Subcutaneous abdominal adipose tissue (tissue), 5 donors: ENCODE measurements at regions not wholly inside any gene's neighbourhood (a gene's known extent, or its start where the extent isn't known, plus 50 kb on each side); places are given as distances from the start of the nearest gene placed in this dataset.

Experiments used
- H3K27ac ChIP-seq: one replicate; pipeline ENCODE4 v1.7.0; 2013; ENCODE audit warnings: low read depth, mild to moderate bottlenecking, inconsistent platforms, low read length, moderate library complexity
- H3K27me3 ChIP-seq, 5 donors: one replicate each; pipeline ENCODE4 v1.7.0; 2013; ENCODE audit warnings: low read length in 5 of 5, inconsistent platforms in 1 of 5; ENCODE audit not compliant: control insufficient read depth in 5 of 5, insufficient read depth in 4 of 5
- H3K36me3 ChIP-seq, 5 donors: one replicate each; pipeline ENCODE4 v1.7.0; 2013; ENCODE audit warnings: low read length in 5 of 5; ENCODE audit not compliant: control insufficient read depth in 5 of 5, insufficient read depth in 5 of 5
- H3K4me1 ChIP-seq, 5 donors: one replicate each; pipeline ENCODE4 v1.7.0; 2013; ENCODE audit warnings: low read length in 5 of 5, mild to moderate bottlenecking in 3 of 5, moderate library complexity in 1 of 5; ENCODE audit not compliant: control insufficient read depth in 5 of 5, insufficient read depth in 5 of 5
- H3K4me3 ChIP-seq, 5 donors: one replicate each; pipeline ENCODE4 v1.7.0; 2013; ENCODE audit warnings: low read length in 5 of 5, low read depth in 1 of 5
- H3K9ac ChIP-seq, 5 donors: one replicate each; pipeline ENCODE4 v1.7.0; 2013; ENCODE audit warnings: low read length in 5 of 5, mild to moderate bottlenecking in 4 of 5, moderate library complexity in 3 of 5
- H3K9me3 ChIP-seq, 5 donors: one replicate each; pipeline ENCODE4 v1.7.0; 2013; ENCODE audit warnings: low read length in 5 of 5; ENCODE audit not compliant: control insufficient read depth in 5 of 5
- donor health status: healthy.
- donor health status: healthy.
- donor health status: healthy.
- donor health status: healthy.
- donor health status: healthy.

DNA sequence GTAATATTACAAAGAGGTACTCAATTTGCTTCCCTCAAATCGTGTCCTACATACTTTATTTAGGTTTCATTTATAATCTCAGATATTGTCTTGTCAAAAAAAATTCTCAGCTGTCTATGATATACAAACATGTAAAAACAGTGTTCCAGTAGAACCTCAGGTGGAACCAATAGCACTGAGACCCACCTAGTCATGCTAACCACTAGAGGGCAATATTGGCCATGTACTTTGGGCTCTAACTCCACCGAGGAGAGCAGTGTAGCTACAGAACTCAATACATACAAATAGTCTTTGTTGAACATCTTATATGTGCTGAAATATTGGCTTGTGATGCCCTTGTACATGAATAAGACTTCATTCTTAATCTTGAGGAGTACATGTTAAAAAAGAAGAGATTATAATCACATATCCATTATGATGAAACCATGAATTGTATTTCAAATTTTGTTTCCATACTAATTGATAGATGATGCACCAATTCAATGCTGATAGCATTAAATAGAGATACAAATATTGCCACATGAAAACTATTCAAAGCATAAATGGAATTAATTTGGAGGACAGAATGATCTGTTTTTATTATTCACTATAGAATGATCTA is 71.2 kb upstream of the CNTLN start:
- Histone ChIP-seq H3K9ac (no peak overlapping the region), H3K36me3 (no peaks in the 10 kb centered on the region), H3K9me3 (no peaks in the 10 kb centered on the region), H3K27ac (no peak overlapping the region), H3K27me3 (no peaks in the 10 kb centered on the region), H3K4me3 (no peak overlapping the region), H3K4me1 (peaks cover 0 to 10% (median 6%) of the 10 kb centered on the region in 5 donors)

DNA sequence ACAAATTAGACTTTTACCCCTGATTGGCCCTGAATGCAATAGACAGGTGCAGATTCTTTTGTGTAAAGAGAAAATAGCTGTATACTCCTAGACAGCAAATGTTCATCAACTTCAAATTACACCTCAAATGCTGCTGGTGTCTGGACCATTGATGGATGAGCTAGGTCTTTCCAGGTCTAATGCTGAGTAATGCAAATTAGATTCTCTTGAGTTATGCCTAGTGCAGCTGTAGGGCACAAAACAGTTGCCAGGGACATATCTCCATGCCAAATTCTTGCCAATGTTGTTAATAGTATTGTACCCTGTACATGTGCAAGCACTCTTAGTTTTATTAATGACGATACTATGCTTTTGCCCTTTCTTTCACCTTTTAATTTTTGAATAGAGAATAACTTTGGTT is 72.3 kb upstream of the CNTLN start:
- Histone ChIP-seq H3K36me3 (no peaks in the 10 kb centered on the region), H3K9ac (no peak overlapping the region), H3K27ac (no peak overlapping the region), H3K27me3 (no peaks in the 10 kb centered on the region), H3K9me3 (no peaks in the 10 kb centered on the region), H3K4me3 (no peak overlapping the region), H3K4me1 (peaks cover 0 to 10% (median 6%) of the 10 kb centered on the region in 5 donors)

DNA sequence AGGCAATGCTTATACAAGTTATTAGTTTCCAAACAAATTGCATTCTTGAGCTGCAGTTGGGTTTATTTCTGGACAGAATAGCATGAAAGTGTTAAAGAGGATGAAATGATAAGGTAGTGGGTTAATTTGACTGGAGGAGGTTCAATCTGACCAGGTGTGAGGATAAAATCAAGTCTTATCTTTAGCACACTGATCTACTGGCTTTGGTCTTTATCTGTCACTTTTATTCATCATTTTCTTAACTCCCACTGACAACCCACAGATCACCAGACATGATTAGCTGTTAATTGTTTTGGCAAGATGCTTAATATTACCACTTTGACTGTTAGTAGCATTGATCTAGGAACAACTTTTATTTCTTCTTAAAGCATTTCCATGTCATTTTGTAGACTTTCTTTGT is 74.4 kb upstream of the CNTLN start:
- no peaks in the 10 kb centered on the region for H3K27me3 ChIP-seq
- H3K4me3 ChIP-seq = no peak overlapping the region

DNA sequence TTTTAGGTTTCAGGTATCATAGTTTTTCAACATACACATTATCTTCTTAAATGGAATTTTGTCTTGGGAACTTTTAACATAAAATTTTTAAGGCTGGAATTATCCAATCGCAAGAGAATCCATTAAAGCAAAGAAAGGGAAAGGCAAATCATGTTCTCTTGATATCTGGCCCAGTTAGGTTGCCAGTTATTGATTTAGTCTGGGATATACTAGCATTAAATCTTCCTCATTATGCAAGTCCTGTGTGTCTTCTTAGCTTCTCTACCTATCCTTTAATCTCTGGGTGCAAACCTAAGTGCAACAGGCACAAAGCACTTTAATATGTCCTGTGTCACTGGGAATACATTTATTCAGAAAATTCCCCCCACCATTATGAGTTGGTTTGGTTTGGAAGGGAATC is 75.4 kb upstream of the CNTLN start:
- no peak overlapping the region for H3K27ac ChIP-seq
- no peaks in the 10 kb centered on the region for H3K9me3 ChIP-seq
- H3K27me3 ChIP-seq = no peaks in the 10 kb centered on the region
- no peaks in the 10 kb centered on the region for H3K36me3 ChIP-seq
- H3K4me3 ChIP-seq = no peak overlapping the region
- peaks cover 0 to 10% (median 5%) of the 10 kb centered on the region in 5 donors for H3K4me1 ChIP-seq
- no peak overlapping the region for H3K9ac ChIP-seq

More for the DNA sequence above, 74.4 kb upstream of the CNTLN start:
- Histone ChIP-seq H3K27ac (no peak overlapping the region), H3K9me3 (no peaks in the 10 kb centered on the region), H3K9ac (no peak overlapping the region), H3K36me3 (no peaks in the 10 kb centered on the region), H3K4me1 (peaks cover 0 to 10% (median 6%) of the 10 kb centered on the region in 5 donors)

DNA sequence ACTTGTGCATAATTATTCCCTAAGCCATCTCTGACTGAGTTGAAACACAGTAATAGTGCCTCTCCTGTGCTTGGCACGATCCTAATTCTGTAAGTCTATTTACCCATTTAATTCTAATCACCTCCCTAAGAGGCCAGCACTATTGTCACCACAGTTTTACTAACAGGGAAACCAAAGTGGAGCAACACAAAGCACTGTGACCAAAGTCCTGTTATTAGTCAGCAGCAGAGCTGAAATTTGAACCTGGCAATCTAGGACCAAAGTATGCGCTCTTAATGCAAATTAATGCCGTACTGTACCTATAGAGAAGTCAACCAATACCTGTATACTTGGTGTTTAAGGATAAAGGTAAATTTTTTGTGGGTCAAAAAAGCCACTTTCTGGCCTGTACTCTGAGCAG is 77.1 kb upstream of the CNTLN start:
- Histone ChIP-seq H3K9me3 (no peaks in the 10 kb centered on the region), H3K36me3 (no peaks in the 10 kb centered on the region), H3K27me3 (no peaks in the 10 kb centered on the region), H3K4me1 (peaks cover 0 to 10% (median 5%) of the 10 kb centered on the region in 5 donors), H3K27ac (no peak overlapping the region), H3K9ac (no peak overlapping the region), H3K4me3 (no peak overlapping the region)

DNA sequence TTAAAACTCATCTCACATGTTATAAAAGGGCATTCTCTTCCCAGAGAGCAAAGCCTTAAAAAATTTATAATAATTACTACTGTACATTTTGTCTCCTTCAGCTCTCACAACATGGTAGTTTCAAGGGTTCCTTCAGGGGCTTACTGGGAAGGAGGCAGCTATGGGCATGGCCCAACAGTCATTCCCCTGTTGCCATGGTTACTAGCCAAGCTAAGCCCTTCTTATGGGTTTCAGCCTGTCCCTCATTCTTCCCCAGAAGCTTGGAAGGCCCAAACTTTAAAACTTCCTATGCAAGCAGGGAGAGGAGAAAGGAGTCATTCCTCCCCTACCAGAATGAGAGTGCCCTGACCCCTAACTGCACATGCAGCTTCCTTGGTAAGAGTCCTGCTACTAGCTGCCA is 82.2 kb upstream of the CNTLN start:
- H3K9ac ChIP-seq = no peak overlapping the region
- H3K27me3 ChIP-seq = no peaks in the 10 kb centered on the region
- H3K36me3 ChIP-seq = no peaks in the 10 kb centered on the region
- no peak overlapping the region for H3K4me3 ChIP-seq
- H3K4me1 ChIP-seq = no peaks in the 10 kb centered on the region
- no peaks in the 10 kb centered on the region for H3K9me3 ChIP-seq
- H3K27ac ChIP-seq = no peak overlapping the region

DNA sequence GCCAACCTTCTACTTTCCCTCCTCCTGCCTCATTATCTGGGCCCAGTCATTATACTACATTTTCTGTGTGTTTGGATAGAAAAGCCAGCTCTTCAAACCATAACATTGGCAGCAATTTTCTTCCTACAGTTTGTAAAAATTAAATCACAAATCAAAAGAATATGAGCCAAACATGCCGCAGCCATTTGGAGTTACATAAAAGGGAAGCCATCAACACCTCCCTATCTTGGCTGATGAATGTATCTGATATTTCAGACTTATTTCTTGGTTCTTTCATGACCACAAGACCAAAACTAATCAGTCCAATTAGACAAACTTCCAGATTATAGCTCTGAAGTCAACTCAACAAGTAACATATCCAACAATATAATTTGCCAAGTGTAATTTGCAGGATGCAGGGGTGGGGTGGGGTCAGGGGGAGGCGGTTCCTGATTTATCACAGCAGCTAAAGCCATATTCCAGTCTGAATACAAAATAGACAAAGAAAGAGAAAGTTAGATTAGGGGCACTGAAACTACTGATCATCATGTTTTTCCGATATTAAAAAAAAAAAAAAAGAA is 89.4 kb upstream of the CNTLN start:
- Histone ChIP-seq H3K4me1 (no peaks in the 10 kb centered on the region), H3K4me3 (no peak overlapping the region), H3K27me3 (no peaks in the 10 kb centered on the region), H3K27ac (no peak overlapping the region), H3K36me3 (no peaks in the 10 kb centered on the region), H3K9ac (no peak overlapping the region), H3K9me3 (no peaks in the 10 kb centered on the region)

DNA sequence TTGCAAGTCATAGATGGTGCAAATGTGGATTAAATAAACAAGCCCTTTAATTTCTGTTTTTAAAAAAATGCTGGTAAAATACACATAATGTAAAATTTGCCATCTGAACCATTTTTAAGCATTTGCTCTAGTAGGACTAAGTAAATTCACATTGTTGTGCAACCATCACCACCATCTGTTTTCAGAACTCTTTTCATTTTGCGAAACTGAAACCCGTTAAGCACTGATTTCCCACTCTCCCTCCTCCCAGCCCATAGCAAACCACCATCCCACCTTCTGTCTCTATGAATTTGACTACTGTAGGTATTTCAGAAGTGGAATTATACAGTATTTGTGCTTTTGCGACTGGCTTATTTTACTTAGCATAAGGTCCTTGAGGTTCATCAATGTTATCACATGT is 103.3 kb upstream of the CNTLN start:
- Histone ChIP-seq H3K27me3 (no peaks in the 10 kb centered on the region), H3K27ac (no peak overlapping the region), H3K4me3 (no peak overlapping the region), H3K4me1 (no peaks in the 10 kb centered on the region), H3K9me3 (peaks cover 0 to 9% (median 4%) of the 10 kb centered on the region in 5 donors), H3K9ac (no peak overlapping the region), H3K36me3 (no peaks in the 10 kb centered on the region)

DNA sequence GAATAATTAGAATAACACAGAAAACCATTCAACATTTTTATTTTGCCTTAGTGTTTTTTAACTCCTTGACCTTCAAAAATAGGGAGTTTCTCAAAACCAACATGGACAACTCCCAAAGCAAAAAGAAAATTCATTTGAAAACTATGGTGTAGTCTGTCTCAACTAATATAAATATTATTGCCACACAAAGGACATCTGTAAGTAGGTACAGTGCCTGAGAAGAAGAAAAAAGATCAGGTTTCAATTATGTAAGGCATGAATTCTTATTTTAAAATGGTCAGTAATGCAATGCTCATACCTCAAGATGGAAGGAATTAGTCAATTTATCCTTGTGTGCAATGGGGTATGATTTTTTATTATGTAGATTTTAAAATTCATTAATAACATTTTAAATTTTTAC is 109.6 kb upstream of the CNTLN start:
- Histone ChIP-seq H3K9me3 (peaks cover 0 to 11% (median under 1%) of the 10 kb centered on the region in 5 donors), H3K36me3 (no peaks in the 10 kb centered on the region), H3K27ac (no peak overlapping the region), H3K9ac (no peak overlapping the region), H3K4me3 (no peak overlapping the region), H3K4me1 (no peaks in the 10 kb centered on the region), H3K27me3 (no peaks in the 10 kb centered on the region)

DNA sequence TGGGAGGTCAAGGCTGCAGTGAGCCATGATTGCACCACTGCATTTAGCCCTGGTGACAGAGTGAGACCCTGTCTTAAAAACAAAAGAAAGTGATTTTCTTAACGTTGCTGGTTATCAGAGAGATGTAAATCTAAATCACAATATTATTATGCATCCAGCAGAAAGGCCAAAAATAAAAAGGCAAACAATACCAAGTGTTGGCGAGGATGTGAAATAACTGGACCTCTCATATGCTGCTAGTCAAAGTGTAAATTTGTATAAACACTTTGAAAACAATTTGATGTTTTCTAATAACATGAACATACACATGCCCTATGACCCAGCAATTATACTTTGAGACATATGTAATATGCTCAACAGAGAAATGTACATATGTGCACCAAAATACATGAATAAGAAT is 110.7 kb upstream of the CNTLN start:
- Histone ChIP-seq H3K9me3 (peaks cover 0 to 11% (median 0%) of the 10 kb centered on the region in 5 donors), H3K4me1 (no peaks in the 10 kb centered on the region), H3K36me3 (no peaks in the 10 kb centered on the region), H3K27ac (no peak overlapping the region), H3K9ac (no peak overlapping the region), H3K27me3 (no peaks in the 10 kb centered on the region), H3K4me3 (no peak overlapping the region)
